ENCODE measurements at regions not wholly inside any gene's neighbourhood (a gene's known extent, or its start where the extent isn't known, plus 50 kb on each side); places are given as distances from the start of the nearest gene placed in this dataset.
A peak's percentile ranks its signal among the peaks of the same experiment; 100 is the strongest.
"Not testable (repeated sequence)": the region's sequence is repeated elsewhere in the genome, so short reads cannot be mapped to it uniquely, and the experiment has no call there.

- no peak overlapping the region for H3K4me3 Mint-ChIP-seq
- H3K4me1 Mint-ChIP-seq = peaks cover 4% of the 10 kb centered on the region
- TF ChIP-seq CTCF (conservative IDR thresholded peaks at IDR 0.05) = no peak
Measured at GRCh38 chr7:121503039-121503438, 106.9 kb upstream of the FAM3C start.

GRCh38 chr7:121501566-121501965 is 105.5 kb upstream of the FAM3C start:
- peaks cover 18% of the 10 kb centered on the region for H3K36me3 Mint-ChIP-seq (ENCODE audit: low read depth)
- no peaks in the 10 kb centered on the region for H3K27me3 Mint-ChIP-seq (ENCODE audit: low read depth)
- H3K4me1 Mint-ChIP-seq = peaks cover 4% of the 10 kb centered on the region
- no peak overlapping the region for H3K27ac Mint-ChIP-seq (ENCODE audit: unreplicated experiment)
- no peak overlapping the region for H3K4me3 Mint-ChIP-seq
- no peak for DNase-seq (ENCODE audit: low read depth, low spot score)
- H3K9me3 Mint-ChIP-seq = peaks cover 12% of the 10 kb centered on the region
- no peak for TF ChIP-seq CTCF (conservative IDR thresholded peaks at IDR 0.05)

More at GRCh38 chr7:121503039-121503438, 106.9 kb upstream of the FAM3C start:
- peaks cover 24% of the 10 kb centered on the region for H3K36me3 Mint-ChIP-seq (ENCODE audit: low read depth)
- peak overlapping the region; percentile 30 for H3K27ac Mint-ChIP-seq (ENCODE audit: unreplicated experiment)
- no peaks in the 10 kb centered on the region for H3K27me3 Mint-ChIP-seq (ENCODE audit: low read depth)
- peaks cover 19% of the 10 kb centered on the region for H3K9me3 Mint-ChIP-seq
- no peak for DNase-seq (ENCODE audit: low read depth, low spot score)

- peaks cover 5% of the 10 kb centered on the region for H3K9me3 Mint-ChIP-seq
- peaks cover 4% of the 10 kb centered on the region for H3K4me1 Mint-ChIP-seq
- H3K36me3 Mint-ChIP-seq (ENCODE audit: low read depth) = peaks cover 8% of the 10 kb centered on the region
- no peak for DNase-seq (ENCODE audit: low read depth, low spot score)
- H3K27me3 Mint-ChIP-seq (ENCODE audit: low read depth) = no peaks in the 10 kb centered on the region
- no peak for TF ChIP-seq CTCF (conservative IDR thresholded peaks at IDR 0.05)
- no peak overlapping the region for H3K4me3 Mint-ChIP-seq
- no peak overlapping the region for H3K27ac Mint-ChIP-seq (ENCODE audit: unreplicated experiment)
Measured at GRCh38 chr7:121500360-121501058, 104.4 kb upstream of the FAM3C start.

GRCh38 chr7:121499624-121500023 is 103.5 kb upstream of the FAM3C start:
- H3K27me3 Mint-ChIP-seq (ENCODE audit: low read depth) = no peaks in the 10 kb centered on the region
- no peak for TF ChIP-seq CTCF (conservative IDR thresholded peaks at IDR 0.05)
- peaks cover 4% of the 10 kb centered on the region for H3K4me1 Mint-ChIP-seq
- peaks cover 2% of the 10 kb centered on the region for H3K9me3 Mint-ChIP-seq
- H3K4me3 Mint-ChIP-seq = no peak overlapping the region
- H3K27ac Mint-ChIP-seq (ENCODE audit: unreplicated experiment) = no peak overlapping the region
- no peak for DNase-seq (ENCODE audit: low read depth, low spot score)
- peaks cover 3% of the 10 kb centered on the region for H3K36me3 Mint-ChIP-seq (ENCODE audit: low read depth)

GRCh38 chr7:121498816-121499215 is 102.7 kb upstream of the FAM3C start:
- H3K4me3 Mint-ChIP-seq = no peak overlapping the region
- no peaks in the 10 kb centered on the region for H3K27me3 Mint-ChIP-seq (ENCODE audit: low read depth)
- no peak for TF ChIP-seq CTCF (conservative IDR thresholded peaks at IDR 0.05)
- no peak overlapping the region for H3K27ac Mint-ChIP-seq (ENCODE audit: unreplicated experiment)
- peaks cover 4% of the 10 kb centered on the region for H3K4me1 Mint-ChIP-seq
- no peak for DNase-seq (ENCODE audit: low read depth, low spot score)
- peaks cover 2% of the 10 kb centered on the region for H3K36me3 Mint-ChIP-seq (ENCODE audit: low read depth)
- H3K9me3 Mint-ChIP-seq = peaks cover 2% of the 10 kb centered on the region

- not testable (repeated sequence) for H3K9me3 Mint-ChIP-seq; H3K4me1 Mint-ChIP-seq; DNase-seq (ENCODE audit: low read depth, low spot score); H3K27ac Mint-ChIP-seq (ENCODE audit: unreplicated experiment); H3K4me3 Mint-ChIP-seq; H3K27me3 Mint-ChIP-seq (ENCODE audit: low read depth); H3K36me3 Mint-ChIP-seq (ENCODE audit: low read depth)
Measured at GRCh38 chr7:121497545-121497944, 101.4 kb upstream of the FAM3C start.

All from neural crest cell (in vitro differentiated cells).